GM12891 (cell line): ENCODE measurements at regions not wholly inside any gene's neighbourhood (a gene's known extent, or its start where the extent isn't known, plus 50 kb on each side); places are given as distances from the start of the nearest gene placed in this dataset.

Experiments used
- POLR2AphosphoS5 ChIP-seq: IDR thresholded peaks from 2 replicates; pipeline ENCODE4 v1.6.1; 2011; ENCODE audit warnings: low read depth, low read length, control low read depth
- TAF1 ChIP-seq: IDR thresholded peaks from 2 replicates; pipeline ENCODE4 v1.6.1; 2011; ENCODE audit warnings: low read depth, low read length, control low read depth

DNA sequence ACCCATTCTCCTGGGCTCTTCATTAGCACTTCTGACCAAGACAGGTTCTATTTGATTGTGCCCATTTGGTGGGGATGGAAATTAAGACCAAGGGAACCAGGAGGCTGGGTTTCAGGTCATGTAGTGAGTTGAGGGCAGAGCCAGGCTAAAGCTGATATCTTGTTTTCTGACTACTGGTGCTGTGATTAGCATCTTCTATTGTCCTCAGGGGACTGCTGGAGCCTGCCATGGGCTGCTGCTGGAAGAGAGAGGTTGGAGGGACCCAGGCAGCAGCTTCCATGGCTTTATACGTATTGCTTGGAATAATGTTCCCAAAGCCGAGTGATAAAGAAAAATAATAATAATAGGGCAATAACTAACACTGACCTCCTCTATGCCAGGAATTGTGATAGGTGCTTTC, 211.4 kb upstream of the ROPN1 start:
- TF ChIP-seq POLR2AphosphoS5, result no peak
- TF ChIP-seq TAF1, result no peak
